ENCODE measurements at regions not wholly inside any gene's neighbourhood (a gene's known extent, or its start where the extent isn't known, plus 50 kb on each side); places are given as distances from the start of the nearest gene placed in this dataset.

DNA sequence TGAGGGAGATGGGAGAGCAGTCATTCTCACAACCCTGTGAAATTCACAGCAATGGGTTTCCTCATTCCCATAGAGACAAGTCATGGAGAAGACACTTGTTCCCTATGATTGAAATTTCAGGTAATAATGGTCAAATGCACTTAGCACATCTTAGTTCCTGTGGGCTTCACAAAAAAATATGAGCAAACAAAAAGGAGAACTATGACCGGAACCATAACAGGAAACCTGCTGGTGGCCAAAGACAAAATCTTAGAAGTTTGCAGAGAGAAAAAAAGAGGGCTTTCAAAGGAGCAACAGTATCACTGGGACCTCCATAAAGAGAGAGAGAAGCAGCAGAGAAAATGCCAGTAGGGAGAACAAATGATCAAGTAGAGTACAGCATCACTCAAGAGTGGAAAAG lies 138.9 kb upstream of the APCDD1 start:
- Histone ChIP-seq H3K36me3 (ENCODE audit: insufficient read depth, insufficient read length, low read length) (no peaks in the 10 kb centered on the region), H3K4me3 (ENCODE audit: insufficient read length, low read depth) (no peak overlapping the region), H3K9me3 (ENCODE audit: insufficient read depth, low read length) (no peaks in the 10 kb centered on the region), H3K9ac (ENCODE audit: insufficient read length, low read depth) (no peak overlapping the region), H3K27me3 (ENCODE audit: insufficient read depth, insufficient read length) (no peaks in the 10 kb centered on the region), H3K4me1 (ENCODE audit: insufficient read depth, insufficient read length) (peaks cover 7% of the 10 kb centered on the region)
- TF ChIP-seq YY1 (IDR thresholded peaks at IDR 0.05; ENCODE audit: insufficient read depth, insufficient read length) (no peak), ZNF274 (IDR thresholded peaks at IDR 0.05; ENCODE audit: low read depth, low read length) (no peak), SUZ12 (IDR thresholded peaks at IDR 0.05; ENCODE audit: extremely low read depth, insufficient read depth, insufficient read length) (no peak)
- DNase-seq (ENCODE audit: low read depth, low spot score) = no peak

DNA sequence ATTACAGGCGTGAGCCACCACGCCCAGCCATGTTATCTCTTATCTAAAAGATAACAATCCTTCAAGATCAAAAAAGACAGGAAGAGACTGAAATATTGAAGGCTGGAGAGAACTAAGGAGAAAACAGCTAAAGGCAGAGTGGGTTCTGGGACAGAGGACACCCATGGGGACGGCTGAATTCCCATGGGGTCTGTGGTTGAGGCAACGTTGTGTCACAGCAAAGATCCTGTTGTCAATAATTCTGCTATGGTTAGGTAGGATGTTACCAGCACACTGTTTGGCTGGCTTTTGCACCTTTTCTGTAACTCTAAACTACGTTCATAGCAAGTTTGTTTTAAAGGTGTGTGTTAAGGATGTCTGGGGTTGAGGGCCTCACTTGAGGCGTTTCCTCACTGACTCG lies 137.7 kb upstream of the APCDD1 start:
- H3K4me3 ChIP-seq (ENCODE audit: insufficient read length, low read depth) = no peak overlapping the region
- no peaks in the 10 kb centered on the region for H3K36me3 ChIP-seq (ENCODE audit: insufficient read depth, insufficient read length, low read length)
- no peaks in the 10 kb centered on the region for H3K9me3 ChIP-seq (ENCODE audit: insufficient read depth, low read length)
- no peak for TF ChIP-seq SUZ12 (IDR thresholded peaks at IDR 0.05; ENCODE audit: extremely low read depth, insufficient read depth, insufficient read length)
- TF ChIP-seq ZNF274 (IDR thresholded peaks at IDR 0.05; ENCODE audit: low read depth, low read length) = no peak
- no peak for TF ChIP-seq YY1 (IDR thresholded peaks at IDR 0.05; ENCODE audit: insufficient read depth, insufficient read length)
- no peaks in the 10 kb centered on the region for H3K27me3 ChIP-seq (ENCODE audit: insufficient read depth, insufficient read length)
- peaks cover 7% of the 10 kb centered on the region for H3K4me1 ChIP-seq (ENCODE audit: insufficient read depth, insufficient read length)
- DNase-seq (ENCODE audit: low read depth, low spot score) = no peak
- no peak overlapping the region for H3K9ac ChIP-seq (ENCODE audit: insufficient read length, low read depth)

DNA sequence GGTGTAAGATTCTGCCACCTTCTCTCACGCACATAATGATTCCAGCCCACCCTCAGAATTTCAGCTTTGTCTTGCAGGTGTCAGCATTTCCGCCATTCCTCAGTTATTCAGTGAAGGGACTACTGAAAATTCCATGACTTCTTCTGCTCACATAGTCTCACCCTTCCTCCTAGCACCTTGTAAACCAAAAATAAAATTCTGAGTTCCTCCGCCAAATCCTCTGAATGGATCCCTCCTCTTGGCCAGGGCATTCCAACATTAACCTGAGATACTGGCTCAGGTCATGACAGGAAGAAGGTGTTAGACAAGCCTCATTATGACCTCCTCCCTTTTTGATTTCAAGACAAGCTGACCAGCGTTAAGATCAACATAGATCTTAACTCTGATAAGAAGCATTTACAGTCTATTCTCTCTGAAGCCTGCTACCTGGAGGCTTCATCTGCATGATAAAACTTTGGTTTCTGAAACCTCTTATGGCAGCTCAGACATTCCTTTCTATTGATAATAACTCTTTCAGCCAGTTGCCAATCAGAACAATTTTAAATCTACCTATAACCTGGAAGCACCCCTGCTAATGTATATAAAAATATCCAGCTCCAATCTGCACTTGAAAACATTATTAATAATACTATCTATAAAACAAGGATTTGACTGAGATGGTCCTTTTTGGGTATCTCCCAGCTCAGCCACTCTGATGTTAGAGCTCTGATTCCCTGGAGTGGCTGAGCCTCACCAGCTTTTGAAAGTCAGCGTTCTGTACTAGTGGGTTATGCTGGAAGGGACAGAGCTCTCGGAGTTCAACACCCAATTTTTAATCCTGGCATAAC lies 136.4 kb upstream of the APCDD1 start:
- no peaks in the 10 kb centered on the region for H3K27me3 ChIP-seq (ENCODE audit: insufficient read depth, insufficient read length)
- H3K4me1 ChIP-seq (ENCODE audit: insufficient read depth, insufficient read length) = peaks cover 7% of the 10 kb centered on the region
- H3K9me3 ChIP-seq (ENCODE audit: insufficient read depth, low read length) = no peaks in the 10 kb centered on the region
- no peak overlapping the region for H3K9ac ChIP-seq (ENCODE audit: insufficient read length, low read depth)
- TF ChIP-seq ZNF274 (IDR thresholded peaks at IDR 0.05; ENCODE audit: low read depth, low read length) (no peak), SUZ12 (IDR thresholded peaks at IDR 0.05; ENCODE audit: extremely low read depth, insufficient read depth, insufficient read length) (no peak), YY1 (IDR thresholded peaks at IDR 0.05; ENCODE audit: insufficient read depth, insufficient read length) (no peak)
- no peaks in the 10 kb centered on the region for H3K36me3 ChIP-seq (ENCODE audit: insufficient read depth, insufficient read length, low read length)
- peak; percentile 22 for DNase-seq (ENCODE audit: low read depth, low spot score)
- no peak overlapping the region for H3K4me3 ChIP-seq (ENCODE audit: insufficient read length, low read depth)

DNA sequence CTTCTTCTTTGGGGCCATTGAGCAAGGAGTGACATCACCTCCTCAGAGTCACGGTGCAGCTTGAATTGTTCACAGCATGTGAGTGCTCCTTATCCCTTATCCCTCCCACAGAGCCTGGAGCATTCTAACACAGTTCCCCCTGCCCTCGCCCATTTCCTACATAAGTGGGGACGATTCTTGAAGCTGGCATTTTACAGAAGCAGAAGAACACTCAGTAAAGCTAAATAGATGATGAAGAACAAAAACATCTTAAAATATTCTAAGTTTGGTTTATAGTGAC lies 135.8 kb upstream of the APCDD1 start:
- no peak for TF ChIP-seq YY1 (IDR thresholded peaks at IDR 0.05; ENCODE audit: insufficient read depth, insufficient read length)
- no peak for TF ChIP-seq SUZ12 (IDR thresholded peaks at IDR 0.05; ENCODE audit: extremely low read depth, insufficient read depth, insufficient read length)
- TF ChIP-seq ZNF274 (IDR thresholded peaks at IDR 0.05; ENCODE audit: low read depth, low read length) = no peak
- Histone ChIP-seq H3K9ac (ENCODE audit: insufficient read length, low read depth) (no peak overlapping the region), H3K36me3 (ENCODE audit: insufficient read depth, insufficient read length, low read length) (no peaks in the 10 kb centered on the region), H3K27me3 (ENCODE audit: insufficient read depth, insufficient read length) (no peaks in the 10 kb centered on the region), H3K9me3 (ENCODE audit: insufficient read depth, low read length) (no peaks in the 10 kb centered on the region), H3K4me1 (ENCODE audit: insufficient read depth, insufficient read length) (peaks cover 7% of the 10 kb centered on the region), H3K4me3 (ENCODE audit: insufficient read length, low read depth) (no peak overlapping the region)
- DNase-seq (ENCODE audit: low read depth, low spot score) = peak; percentile 30

DNA sequence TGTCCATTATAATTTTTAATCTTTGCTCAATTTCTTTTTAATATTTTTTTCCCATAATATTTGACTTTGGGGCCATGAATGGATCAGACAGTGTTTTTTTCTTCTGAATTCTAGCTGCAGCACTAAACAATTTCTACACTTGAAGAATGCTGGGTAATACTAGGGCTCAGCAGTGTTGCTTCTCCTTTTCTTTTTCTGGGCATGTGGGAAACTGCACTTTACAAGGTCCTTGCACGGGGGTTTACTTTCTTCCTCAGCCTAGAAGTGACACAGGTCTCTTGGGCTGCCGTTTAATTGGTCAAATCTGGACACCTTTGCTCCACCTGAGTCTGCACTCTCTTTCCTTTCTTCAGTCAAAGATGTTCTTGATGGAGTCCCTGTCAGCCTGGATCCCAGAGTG lies 135.4 kb upstream of the APCDD1 start:
- Histone ChIP-seq H3K4me1 (ENCODE audit: insufficient read depth, insufficient read length) (peaks cover 7% of the 10 kb centered on the region), H3K9ac (ENCODE audit: insufficient read length, low read depth) (no peak overlapping the region), H3K4me3 (ENCODE audit: insufficient read length, low read depth) (no peak overlapping the region), H3K9me3 (ENCODE audit: insufficient read depth, low read length) (no peaks in the 10 kb centered on the region), H3K27me3 (ENCODE audit: insufficient read depth, insufficient read length) (no peaks in the 10 kb centered on the region), H3K36me3 (ENCODE audit: insufficient read depth, insufficient read length, low read length) (no peaks in the 10 kb centered on the region)
- no peak for DNase-seq (ENCODE audit: low read depth, low spot score)
- TF ChIP-seq YY1 (IDR thresholded peaks at IDR 0.05; ENCODE audit: insufficient read depth, insufficient read length) = no peak
- TF ChIP-seq ZNF274 (IDR thresholded peaks at IDR 0.05; ENCODE audit: low read depth, low read length) = no peak
- no peak for TF ChIP-seq SUZ12 (IDR thresholded peaks at IDR 0.05; ENCODE audit: extremely low read depth, insufficient read depth, insufficient read length)

DNA sequence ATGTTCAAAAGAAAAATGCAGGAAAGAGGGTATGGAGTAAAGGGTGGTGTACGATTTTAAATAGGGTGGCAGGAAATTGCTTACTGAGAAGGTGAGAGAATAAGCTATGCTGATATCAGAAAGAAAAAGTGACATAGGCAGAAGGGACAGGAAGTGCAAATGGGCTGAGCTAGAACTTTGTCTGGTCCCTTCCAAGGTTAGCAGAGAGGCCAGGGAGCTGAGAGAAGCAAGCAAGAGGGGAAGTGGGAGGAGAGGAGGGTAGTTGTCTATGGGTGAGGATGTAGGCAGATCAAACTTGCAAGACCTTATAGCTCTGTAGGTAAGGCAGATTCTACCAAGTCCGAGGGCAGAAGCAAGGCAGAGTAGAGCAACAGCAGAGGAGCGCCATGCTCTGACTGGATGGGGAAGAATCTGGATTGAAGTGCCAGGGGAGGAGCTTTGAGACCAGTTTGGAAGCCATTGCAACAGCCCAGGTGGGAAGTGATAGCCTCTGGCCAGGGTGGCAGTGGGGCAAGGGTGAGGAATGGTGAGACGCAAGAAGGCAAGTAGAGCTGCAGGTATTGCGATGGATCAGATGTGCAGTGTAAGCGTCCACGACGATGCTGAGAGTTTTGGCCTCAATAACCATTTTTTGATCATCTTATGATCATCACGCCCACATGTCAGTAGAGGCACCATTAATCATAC lies 134.4 kb upstream of the APCDD1 start:
- DNase-seq (ENCODE audit: low read depth, low spot score) = no peak
- Histone ChIP-seq H3K9me3 (ENCODE audit: insufficient read depth, low read length) (no peaks in the 10 kb centered on the region), H3K27me3 (ENCODE audit: insufficient read depth, insufficient read length) (no peaks in the 10 kb centered on the region), H3K4me1 (ENCODE audit: insufficient read depth, insufficient read length) (peaks cover 7% of the 10 kb centered on the region), H3K4me3 (ENCODE audit: insufficient read length, low read depth) (no peak overlapping the region), H3K9ac (ENCODE audit: insufficient read length, low read depth) (no peak overlapping the region), H3K36me3 (ENCODE audit: insufficient read depth, insufficient read length, low read length) (no peaks in the 10 kb centered on the region)
- TF ChIP-seq YY1 (IDR thresholded peaks at IDR 0.05; ENCODE audit: insufficient read depth, insufficient read length) (no peak), SUZ12 (IDR thresholded peaks at IDR 0.05; ENCODE audit: extremely low read depth, insufficient read depth, insufficient read length) (no peak), ZNF274 (IDR thresholded peaks at IDR 0.05; ENCODE audit: low read depth, low read length) (no peak)

DNA sequence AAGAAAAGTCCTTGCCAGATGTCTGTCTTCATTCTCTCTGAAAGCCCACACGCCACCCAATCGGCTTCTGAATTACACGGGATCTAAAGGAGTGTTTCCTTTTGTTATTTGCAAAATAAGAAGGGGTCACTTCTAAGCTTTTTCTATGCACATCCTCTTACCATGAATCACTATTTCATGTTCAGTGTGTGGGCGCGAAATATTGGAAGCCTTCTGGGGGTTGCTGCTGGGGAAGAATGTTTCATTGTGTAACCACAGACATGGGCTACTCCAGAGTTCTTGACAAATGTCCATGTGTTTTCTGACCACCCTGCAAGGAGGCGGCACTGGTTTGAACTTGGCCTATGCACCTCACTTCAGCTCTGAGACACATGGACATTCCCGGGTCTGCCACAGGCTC lies 133.6 kb upstream of the APCDD1 start:
- Histone ChIP-seq H3K9ac (ENCODE audit: insufficient read length, low read depth) (no peak overlapping the region), H3K36me3 (ENCODE audit: insufficient read depth, insufficient read length, low read length) (no peaks in the 10 kb centered on the region), H3K9me3 (ENCODE audit: insufficient read depth, low read length) (no peaks in the 10 kb centered on the region), H3K27me3 (ENCODE audit: insufficient read depth, insufficient read length) (no peaks in the 10 kb centered on the region), H3K4me3 (ENCODE audit: insufficient read length, low read depth) (no peak overlapping the region), H3K4me1 (ENCODE audit: insufficient read depth, insufficient read length) (peaks cover 7% of the 10 kb centered on the region)
- no peak for DNase-seq (ENCODE audit: low read depth, low spot score)
- TF ChIP-seq YY1 (IDR thresholded peaks at IDR 0.05; ENCODE audit: insufficient read depth, insufficient read length) (no peak), ZNF274 (IDR thresholded peaks at IDR 0.05; ENCODE audit: low read depth, low read length) (no peak), SUZ12 (IDR thresholded peaks at IDR 0.05; ENCODE audit: extremely low read depth, insufficient read depth, insufficient read length) (no peak)
